Renal cortical epithelial cell (primary cell): ENCODE measurements at regions not wholly inside any gene's neighbourhood (a gene's known extent, or its start where the extent isn't known, plus 50 kb on each side); places are given as distances from the start of the nearest gene placed in this dataset.
A peak's percentile ranks its signal among the peaks of the same experiment; 100 is the strongest.

Source experiments
- DNase-seq: peaks from one replicate; pipeline ENCODE4 v3.0.0-alpha.2; 2011; ENCODE audit warnings: low read depth

DNA sequence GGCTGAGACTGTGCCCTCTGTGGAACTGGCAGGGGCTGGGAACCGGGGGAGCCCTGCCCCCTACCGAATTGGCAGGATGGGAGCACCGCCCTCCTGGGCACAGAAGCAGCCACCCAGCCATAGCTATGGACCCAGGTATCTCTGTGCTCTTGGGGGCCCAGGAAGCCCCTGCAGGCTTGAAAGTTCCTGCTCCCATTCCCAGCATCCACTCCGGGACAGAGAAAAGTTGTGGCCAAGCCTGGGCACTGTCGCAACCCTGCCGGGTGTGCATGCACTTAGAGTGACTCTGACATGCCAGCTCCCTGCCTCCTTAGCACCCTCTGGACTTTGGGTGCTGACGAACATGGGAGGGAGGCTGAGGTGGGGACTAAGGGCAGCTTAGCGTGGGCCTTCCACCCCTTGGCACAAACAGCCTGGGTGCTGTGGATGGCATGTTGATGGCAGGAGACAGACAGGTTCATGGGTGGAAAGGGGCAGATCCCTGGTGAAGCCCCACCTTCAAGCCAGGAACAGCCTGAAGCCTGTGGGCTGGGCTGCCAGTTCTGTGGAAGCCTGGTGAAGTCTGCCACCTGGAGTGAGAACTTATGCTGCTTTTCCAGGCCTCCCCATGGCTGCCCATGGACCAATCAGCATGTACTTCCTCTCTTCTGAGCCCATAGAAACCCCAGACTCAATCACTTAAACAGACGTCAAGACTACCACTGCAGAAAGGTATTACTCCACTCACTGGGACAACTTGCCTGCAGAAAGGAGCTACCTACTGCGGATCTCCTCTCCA is 279.0 kb downstream of the ATXN7L3B start:
- no peak for DNase-seq

GRCh38 chr12:74817499-74817898 is 279.9 kb downstream of the ATXN7L3B start:
- DNase-seq: no peak

- peak; percentile 32 for DNase-seq
Observed at GRCh38 chr12:74818412-74818811, 280.8 kb downstream of the ATXN7L3B start.

DNA sequence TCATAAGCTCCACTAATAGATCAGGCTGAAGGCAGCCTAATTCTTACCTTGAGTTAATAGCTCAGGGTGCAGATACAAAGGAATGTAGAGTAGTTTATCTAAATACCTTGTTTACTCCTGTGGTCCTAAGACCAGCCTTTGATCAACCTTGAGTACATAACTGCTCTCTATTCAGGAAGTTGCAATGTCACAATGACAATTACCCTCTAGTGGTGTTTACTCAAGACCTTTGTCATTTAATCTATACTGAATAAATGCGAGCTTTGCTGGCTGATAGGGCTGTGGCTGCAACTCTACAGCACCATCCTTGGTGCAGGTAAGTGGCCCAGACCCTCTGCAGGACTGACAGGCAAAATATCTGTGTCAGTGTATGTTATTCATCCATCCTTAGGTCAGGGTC is 282.7 kb downstream of the ATXN7L3B start:
- no peak for DNase-seq

GRCh38 chr12:74836567-74836966 is 298.9 kb downstream of the ATXN7L3B start:
- DNase-seq: no peak

DNA sequence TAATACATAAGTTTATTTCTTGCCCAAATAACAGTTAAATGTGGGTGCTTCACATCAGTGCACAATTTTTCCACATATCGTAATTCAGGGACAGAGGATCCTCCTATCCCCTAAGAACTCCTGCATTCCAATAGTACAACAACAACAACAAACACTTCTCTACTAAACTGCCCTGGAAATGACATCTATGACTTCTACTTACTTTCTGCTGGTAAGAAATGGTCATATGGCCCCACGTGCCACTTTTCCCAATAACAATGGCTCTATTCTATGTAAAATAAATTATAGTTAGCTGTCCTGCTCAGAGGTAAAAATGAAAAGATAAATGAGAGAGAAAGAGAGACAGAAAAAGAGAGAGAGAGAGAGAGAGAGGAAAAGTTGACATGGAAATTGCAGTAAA is 308.5 kb downstream of the ATXN7L3B start:
- no peak for DNase-seq

DNA sequence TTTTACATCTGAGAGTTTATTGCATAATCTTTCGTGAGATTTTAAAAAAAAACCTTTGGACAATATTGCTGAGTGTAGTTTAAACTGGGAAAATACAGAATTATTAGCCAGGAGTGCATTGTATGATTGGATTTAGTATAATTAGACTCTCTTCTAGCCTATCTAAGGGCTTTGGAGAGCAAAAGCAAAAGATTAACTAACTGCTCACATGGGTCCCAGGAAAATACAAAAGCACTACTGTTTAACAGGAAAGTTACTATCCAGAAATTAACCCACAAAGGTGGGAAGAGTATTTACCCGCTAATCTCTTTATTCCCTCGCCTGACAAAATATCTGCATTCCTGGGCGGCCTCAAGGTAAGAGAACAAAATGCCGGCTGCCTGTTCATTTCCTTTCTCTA is 309.5 kb downstream of the ATXN7L3B start:
- DNase-seq: peak; percentile 38

DNA sequence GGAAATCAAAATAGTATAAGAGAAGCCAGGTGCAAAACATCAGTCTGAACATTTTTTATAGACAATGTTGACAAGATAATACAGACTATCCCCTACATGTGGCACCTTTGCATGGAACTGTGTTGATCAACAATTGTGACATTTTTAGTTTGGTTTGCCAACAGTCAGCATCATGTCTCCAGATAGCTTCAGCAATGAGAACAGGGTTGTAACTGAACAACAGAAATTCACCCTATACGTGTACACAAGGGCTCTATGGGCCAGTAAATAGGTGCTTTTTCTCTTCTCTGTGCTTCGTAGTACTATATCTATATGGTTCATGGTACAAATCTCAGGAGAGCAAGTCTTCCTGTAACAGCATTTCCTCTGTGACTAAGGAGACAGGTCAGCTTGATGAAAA is 310.4 kb downstream of the ATXN7L3B start:
- no peak for DNase-seq

DNA sequence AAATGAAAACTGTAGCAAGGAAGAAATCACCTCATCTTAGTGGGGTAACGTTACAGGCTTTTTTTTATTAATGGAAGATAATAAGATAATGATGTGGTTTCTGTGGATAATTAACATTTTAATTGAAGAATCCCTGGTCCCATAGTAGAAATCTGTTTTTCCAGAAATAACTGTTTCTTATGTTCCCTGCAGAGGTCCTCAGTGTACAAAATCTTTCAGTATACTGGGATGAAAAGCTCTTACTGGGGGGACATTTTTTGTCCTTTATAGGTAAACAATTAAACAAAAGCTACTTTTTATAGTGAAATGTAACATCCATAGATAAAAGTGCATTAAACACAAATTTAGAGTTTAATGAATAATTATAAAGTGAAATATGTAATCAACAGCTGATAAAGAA is 312.2 kb downstream of the ATXN7L3B start:
- DNase-seq: peak; percentile 25

- no peak for DNase-seq
Observed at GRCh38 chr12:74871817-74872216, 334.2 kb downstream of the ATXN7L3B start.

DNA sequence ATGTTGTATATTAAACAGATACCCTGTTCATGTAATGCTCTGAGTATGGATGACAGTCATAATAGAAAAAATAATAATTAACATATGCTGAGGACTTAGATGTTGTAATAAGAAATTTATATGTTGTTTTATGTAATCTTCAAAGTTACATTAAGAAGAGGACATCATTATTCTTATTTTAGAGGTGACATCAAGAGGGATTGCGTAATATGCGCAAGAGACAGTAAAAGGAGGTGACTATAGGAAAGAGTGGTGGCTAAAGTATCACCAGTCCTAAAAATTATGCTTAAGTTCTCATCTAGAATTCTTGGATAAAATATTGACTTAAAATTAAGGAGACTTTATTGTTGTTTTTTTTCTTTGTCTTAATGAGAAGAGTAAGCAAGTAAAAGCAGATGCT is 323.9 kb downstream of the KCNC2 start:
- no peak for DNase-seq

- no peak for DNase-seq
Observed at GRCh38 chr12:74889073-74889472, 320.6 kb downstream of the KCNC2 start.

DNA sequence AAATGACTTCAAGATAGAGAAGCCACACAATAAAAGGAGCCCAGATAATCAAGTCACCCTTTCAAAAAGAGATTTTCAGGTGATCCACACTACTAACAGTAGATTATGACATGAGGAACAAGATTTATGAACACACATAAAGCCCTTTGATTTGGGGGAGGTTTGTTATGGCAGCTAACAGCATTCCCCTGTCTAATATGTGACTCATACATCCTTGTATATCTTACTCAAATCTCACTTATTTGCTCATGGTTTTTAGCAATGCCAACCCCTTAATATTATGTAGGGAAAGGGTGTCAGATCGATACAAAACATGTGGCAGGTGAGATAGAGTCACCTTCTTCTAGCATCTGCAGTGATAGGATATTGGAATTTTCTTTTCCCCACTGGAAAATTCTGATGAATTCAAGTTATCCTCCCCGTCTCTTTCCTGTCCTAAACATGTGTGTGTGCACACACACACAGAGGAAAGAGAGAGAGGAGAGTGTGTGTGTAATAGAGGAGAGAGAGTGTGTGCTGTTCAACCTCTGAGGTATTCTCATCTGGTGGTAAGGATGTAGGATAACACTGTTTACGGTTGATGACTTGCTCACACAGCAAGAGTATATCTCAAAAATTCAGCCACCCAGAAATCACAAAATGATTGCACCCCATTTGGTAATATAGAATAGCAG is 319.9 kb downstream of the KCNC2 start:
- DNase-seq: peak; percentile 73

- DNase-seq: peak; percentile 93
Observed at GRCh38 chr12:74890237-74890599, 319.4 kb downstream of the KCNC2 start.

GRCh38 chr12:74891083-74891668 is 318.5 kb downstream of the KCNC2 start:
- no peak for DNase-seq

- no peak for DNase-seq
Observed at GRCh38 chr12:74892057-74892633, 317.5 kb downstream of the KCNC2 start.

- DNase-seq: peak; percentile 68
Observed at GRCh38 chr12:74896186-74896585, 313.5 kb downstream of the KCNC2 start.

DNA sequence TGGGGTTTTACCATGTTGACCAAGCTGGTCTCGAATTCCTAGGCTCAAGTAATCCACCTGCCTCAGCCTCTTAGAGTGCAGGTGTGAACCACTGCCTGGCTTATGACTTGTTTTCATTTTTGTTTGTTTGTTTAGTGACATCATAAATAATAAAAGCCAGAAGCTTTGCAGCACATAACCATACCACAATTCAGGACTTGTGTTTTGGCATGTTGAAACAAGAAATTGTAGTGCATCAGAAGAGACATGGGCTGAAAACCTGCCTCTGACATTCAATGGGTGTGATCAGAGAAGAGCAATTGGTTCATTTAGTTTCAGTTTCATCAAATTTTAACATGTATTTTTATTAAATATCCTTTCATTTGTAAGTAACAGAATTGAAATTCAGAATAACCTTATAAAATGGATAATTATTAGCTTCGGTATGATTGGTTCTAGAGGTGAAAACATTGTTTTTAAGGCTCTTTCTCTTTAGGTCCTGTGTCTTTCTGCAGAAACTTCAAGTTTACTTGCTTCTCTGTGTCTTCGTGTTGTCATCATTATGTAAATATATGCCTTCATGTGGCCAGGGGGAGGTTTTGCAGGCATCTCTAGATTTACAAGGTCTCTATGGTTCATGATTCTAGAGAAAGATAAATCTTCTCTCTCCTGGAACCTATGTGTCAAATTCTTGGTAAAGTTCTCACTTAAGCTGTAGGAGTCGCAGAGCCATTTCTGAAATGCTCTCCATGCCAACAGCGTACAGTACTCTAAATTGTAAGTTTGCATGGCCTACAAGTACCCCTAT is 312.0 kb downstream of the KCNC2 start:
- no peak for DNase-seq

GRCh38 chr12:74899031-74899829 is 310.4 kb downstream of the KCNC2 start:
- DNase-seq: peak; percentile 26

GRCh38 chr12:74900232-74900631 is 309.4 kb downstream of the KCNC2 start:
- no peak for DNase-seq

DNA sequence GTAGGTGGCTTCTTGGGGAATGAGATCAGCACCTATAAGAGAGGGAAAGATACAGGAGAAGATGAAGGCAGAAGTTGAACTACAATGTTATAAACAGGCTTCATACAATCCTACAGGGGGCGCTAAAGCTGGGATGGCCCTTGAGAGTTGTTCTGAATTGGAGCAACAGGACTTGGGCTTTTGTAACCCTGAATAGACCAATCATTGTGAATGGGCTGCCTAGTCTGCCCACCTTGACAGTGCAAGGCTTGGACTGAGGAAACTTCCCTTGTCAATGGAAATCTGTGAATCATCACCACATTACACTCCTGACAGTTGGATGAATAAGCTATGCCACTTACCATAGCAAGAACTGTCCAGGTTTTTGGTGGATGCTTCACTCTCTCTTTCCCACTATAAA is 306.1 kb downstream of the KCNC2 start:
- peak; percentile 63 for DNase-seq
